ENCODE measurements at regions not wholly inside any gene's neighbourhood (a gene's known extent, or its start where the extent isn't known, plus 50 kb on each side); places are given as distances from the start of the nearest gene placed in this dataset.
"Not testable (repeated sequence)": the region's sequence is repeated elsewhere in the genome, so short reads cannot be mapped to it uniquely, and the experiment has no call there.

DNA sequence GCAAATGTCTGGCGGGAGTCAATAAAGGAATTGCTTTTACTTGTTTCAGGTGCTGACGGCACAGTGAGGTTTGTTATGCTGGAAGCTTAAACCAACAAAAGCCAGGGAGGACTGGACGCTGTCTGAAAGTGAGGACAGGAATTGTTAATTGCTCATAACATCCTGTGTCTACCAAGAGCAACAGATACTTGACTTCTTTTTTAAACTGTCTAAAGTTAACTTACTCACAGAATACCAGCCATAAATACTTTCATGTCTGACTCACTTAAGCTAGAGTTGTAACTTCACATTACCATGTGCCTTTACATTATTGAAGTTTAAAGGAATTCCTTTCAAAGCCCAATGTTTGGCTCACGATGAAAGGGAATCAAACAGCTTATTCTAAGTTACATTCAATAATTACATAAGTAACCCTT, 252.7 kb upstream of the SHH start:
- no peak for DNase-seq (ENCODE audit: low read depth)

DNA sequence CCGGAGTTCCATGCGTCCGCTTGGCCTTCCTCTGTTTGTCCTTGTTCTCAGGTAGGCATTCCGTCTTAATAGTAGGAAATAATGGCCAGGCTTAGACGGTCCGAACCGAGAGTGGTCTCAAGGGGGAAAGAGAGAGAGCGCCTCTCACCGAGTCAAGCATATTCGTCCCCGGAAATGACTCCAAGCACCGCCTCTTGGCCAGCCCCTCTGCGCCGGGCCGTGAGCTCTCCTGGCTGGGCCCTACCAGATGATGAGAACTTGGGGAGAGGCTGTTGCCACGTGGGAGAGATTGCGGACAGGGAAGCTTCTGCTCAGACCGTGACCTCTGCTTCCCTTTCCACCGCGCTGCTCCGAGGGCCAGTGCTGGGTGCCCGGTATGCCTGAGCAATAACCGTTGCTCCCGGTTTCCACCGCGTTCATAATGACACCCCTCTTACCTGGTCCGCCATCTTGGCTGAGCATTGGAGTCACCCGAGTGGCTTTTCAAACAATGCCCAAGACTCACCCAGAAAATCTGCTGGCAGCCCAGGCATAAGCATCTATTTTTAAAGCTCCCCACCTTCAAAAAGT, 251.1 kb upstream of the SHH start:
- no peak for DNase-seq (ENCODE audit: low read depth)

DNA sequence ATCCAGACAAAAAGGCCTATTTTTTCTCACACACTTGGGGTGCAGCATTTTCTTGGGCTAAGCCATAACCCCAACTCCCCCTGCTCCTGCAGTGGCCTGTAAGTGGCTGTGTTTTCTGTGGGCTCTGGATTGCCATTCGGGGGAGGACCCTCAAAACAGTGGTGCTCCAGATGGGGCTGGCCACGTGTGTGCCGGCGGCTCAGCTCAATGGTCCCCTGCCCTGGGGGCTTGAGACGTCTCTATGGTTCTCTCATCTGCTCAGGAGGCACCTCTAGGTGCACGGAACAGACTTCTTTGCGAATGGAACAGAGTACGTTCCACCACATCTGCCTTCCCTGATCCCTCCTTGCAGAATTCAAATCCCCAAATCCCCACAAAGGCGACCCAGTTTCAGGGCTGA, 250.0 kb upstream of the SHH start:
- DNase-seq (ENCODE audit: low read depth), result no peak

DNA sequence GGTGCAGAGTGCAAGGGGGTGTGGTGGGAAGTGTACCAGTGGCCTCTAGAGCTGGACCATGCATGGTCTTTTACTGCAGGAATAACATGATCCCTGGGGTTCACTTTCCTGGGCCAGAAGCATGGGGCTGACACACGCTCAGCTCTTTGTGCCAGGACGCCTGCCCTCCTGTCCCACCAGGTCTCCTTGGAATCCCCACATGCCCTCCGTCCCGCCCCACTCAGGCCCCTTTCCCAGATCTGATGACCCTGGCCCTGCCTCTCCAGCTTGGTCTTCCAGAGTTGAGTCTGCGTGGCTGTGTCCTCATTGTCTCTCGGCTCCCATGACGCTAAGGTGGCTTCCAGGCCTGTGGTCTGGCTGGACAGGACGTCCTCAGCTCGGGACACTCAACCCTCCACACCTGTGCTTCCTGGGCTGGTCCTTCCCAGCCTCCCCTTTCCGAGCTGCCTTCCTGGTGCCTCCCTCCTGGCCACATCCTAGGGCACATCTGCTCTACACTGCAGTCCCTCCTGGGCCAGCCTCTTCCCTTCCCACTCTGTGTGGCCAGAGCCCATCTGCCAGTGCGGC, 249.5 kb upstream of the SHH start:
- no peak for DNase-seq (ENCODE audit: low read depth)

DNA sequence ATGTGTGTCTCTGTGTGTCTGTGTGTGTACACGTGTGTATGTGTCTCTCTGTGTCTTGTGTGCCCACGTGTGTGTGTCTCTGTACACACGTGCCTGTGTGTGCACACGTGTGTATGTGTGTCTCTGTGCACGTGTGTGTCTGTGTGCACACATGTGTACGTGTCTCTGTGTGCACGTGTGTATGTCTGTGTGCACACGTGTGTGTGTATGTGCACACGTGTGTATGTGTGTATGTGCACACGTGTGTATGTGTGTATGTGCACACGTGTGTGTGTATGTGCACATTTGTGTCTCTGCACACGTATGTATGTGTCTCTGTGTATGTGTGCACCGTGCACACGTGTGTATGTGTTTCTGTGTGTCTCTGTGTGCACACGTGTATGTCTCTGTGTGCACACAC, 248.7 kb upstream of the SHH start:
- no peak for DNase-seq (ENCODE audit: low read depth)

DNA sequence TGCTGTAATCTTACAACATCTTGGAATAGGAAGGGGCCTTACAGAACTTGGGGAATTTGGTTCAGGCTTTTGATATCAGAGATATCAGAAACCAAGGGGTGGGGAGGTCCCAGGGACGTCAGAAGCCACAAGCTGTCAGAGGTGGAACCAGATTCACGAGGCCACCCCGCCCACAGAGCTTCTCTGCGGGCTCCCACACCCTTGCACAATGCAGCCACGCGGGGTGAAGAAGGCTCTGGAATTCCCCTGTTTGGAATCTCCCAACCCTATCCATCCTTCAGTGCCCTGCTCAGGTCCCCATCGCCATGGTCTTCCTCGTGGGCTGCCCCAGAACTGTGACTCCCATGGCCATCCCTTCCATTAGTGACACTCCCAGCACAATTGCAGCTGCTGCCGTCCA, 247.1 kb upstream of the SHH start:
- DNase-seq (ENCODE audit: low read depth), result no peak

DNA sequence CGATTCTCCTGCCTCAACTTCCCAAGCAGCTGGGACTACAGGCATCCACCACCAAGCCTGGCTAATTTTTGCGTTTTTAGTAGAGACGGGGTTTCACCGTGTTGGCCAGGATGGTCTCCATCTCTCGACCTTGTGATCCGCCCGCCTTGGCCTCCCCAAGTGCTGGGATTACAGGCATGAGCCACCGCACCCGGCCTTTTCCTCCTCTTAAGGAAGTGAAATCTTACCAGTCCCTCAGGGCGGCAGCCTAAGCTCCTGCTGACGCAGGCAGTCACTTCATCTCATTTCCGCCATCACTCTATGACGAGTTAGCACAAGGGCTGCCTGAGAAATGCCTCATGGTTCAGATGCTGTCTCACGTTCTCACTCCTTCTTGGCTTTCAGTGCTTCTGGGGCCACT, 246.0 kb upstream of the SHH start:
- no peak for DNase-seq (ENCODE audit: low read depth)

DNA sequence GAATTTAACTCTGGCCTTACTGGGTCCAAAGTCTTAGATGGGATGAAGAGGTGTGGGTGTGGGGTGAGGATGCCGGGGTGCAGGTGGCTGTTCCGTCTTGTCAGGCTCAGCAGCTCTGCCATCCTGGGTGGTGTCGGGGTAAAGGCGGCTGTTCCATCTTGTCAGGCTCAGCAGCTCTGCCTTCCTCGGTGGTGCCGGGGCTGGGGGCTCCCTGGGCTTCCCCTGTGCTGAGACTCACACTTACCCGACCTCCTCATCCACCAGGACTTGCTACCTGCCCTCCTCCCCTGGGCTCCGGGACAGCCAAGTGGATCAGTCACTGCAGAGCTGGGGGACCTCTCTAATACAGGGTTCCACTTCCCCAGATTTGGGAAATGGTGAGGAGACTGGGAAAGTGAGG, 244.3 kb upstream of the SHH start:
- no peak for DNase-seq (ENCODE audit: low read depth)

DNA sequence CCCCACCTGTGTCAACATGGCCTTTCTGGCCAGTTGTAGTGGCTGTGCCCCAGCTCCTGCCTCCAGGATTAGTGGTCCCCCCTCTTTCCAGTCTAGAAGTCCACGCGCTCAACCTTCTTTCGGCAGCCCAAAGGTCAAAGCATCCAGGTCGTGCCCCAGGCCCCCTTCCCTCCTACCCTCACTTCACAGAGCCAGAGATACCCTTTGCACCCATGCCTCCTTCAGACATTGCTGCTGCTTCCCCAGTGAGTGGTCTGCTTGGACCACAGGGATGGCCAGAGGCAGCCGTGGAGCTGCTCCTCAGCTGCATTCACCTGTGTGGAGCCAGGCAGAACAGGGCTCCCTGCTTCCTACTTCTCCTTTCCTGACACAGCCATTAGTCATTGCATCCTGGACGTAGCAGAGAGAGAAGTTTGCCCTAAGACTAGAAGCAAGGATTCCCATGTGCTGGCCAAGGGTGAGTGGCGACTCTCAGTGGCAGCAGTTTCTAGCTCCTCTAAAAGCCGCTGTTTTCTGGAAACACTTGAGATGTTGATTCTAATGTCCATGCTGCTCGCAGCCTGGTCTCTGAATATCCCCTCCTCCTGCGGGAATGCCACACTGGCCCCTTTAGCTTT, 243.1 kb upstream of the SHH start:
- no peak for DNase-seq (ENCODE audit: low read depth)

DNA sequence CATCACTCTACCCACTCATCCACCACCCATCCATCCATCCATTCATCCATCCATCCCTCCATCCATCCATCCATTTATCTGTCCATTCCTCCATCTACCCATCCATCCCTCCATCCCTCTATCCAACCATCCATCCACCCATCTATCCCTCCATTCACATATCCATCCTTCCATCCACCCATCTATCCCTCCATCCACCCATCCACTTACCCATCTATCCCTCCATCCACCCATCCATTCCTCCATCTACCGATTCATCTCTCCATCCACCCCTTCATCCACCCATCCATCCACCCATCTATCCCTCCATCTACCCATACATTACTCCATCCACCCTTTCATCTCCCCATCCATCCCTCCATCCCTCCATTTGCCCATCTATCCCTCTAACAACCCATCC, 239.6 kb upstream of the SHH start:
- DNase-seq (ENCODE audit: low read depth), result no peak

DNA sequence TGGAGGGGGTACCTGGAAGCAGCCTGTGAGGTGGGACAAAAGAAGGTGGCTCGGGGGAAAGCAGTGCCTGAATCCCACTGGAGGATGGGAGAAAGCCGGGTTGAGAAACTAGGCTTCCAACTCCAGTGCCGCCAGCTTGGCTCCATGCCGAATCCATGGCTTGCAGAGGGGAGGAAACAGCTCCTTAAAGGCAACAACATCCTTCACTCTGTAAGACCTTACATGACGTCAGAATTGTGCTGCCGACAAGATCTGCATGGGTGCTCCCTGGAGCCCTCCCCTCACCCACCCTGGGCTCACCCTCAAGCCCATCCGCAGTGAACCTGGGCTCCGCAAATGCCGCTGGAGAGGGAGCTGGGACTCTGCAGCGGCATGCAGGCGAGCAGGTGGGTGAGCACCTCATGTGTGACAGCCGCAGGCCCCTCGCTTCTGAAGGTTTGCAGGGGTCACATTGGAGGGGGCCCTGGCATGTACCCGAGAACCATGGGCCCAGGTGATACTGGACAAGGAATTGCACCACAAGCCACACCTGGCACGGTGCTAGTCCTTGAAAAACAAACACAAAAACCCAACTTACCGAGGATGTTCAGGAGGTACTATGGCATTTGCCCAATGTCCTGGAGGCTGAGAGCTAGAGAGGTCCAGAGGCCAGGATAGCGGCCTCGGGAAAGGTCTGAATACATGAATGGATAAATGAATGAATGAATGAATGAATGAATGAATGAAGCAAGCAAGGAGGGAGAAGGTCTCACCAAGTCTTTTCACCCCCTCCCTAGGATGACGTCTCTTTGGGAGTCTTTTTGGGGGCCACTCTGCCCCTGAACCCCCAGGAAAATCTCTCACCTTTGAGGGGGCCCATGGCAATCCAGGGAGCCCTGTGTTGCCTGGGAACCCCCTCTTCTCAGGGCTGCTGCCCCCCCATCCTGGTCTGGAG, 238.6 kb upstream of the SHH start:
- no peak for DNase-seq (ENCODE audit: low read depth)

DNA sequence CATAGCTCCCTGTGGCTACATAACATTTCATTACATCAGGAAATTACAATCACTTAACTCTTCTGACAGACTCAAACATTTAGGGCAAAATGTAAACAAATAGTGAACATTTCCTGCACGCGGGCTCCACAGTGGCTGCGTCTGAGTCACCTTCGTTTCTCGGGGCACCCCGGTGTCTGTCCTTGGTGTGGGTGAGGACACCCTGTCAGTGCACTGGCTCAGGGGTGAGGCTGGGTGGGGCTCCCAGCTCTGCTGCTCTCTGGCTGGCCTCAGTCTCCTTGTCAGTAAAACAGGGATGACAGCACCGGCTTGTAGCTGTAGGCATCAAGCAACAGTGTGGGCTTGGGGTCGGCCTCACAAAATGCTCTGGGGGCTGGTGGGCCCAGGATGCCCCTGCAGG, 237.1 kb upstream of the SHH start:
- DNase-seq (ENCODE audit: low read depth), result no peak

DNA sequence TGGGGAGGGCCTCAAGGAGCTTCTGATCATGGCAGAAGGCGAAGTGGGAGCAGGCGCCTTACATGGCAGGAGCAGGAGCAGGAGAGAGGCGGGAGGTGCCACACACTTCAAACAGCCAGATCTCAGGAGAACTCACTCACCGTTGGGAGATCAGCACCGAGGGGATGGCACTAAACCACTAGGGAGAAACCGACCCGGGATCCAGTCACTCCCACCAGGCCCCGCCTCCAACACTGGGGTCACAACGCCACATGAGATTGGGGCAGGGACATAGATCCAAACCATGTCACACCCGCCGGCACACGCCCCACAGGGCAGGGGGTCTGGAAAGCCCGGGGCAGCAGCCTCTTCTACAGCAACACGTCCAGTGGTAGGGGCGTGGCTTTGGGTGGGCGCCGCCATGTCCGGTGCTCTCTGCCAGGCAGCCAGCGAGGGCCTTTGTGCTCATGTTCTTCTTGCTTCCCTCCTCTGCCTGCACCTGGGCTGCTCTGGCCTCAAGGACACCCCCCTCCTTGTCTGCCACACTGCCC, 233.8 kb upstream of the SHH start:
- DNase-seq (ENCODE audit: low read depth), result no peak

DNA sequence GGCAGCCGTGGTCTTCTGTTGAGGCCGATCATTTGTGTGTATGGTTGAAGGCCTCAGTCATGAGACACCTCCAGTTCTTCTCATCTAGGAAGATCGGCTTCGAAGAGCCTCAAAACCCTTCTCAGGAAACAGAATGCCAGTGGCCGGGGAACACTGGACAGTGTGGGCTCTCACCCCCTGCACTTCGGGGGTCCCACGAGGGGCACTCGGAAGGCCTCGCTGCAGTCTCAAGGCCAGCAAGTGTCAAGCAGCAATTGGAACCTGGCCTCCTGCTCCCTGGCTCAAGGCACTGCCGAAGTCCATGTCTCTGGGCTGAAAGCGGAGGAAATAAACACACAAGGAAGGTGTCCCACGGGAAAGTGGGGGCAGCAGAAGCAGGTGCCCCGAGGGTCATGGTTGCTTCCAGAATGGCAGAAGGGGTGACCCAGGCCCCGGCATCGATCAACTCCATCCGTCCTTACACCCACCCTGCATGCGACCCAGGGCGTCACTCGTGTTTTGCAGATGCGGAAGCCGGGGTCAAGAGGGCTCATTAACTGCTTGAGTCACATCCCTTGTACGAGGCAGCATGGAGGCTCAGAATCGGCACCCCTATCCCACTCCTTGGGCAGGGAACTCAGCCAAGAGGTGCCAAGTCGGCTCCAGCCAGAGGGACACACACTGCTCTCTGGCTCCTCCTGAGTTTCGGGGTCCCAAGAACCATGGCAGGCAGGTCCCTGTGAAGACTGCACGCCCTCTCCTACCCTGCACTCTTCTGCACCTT, 231.3 kb upstream of the SHH start:
- no peak for DNase-seq (ENCODE audit: low read depth)

DNA sequence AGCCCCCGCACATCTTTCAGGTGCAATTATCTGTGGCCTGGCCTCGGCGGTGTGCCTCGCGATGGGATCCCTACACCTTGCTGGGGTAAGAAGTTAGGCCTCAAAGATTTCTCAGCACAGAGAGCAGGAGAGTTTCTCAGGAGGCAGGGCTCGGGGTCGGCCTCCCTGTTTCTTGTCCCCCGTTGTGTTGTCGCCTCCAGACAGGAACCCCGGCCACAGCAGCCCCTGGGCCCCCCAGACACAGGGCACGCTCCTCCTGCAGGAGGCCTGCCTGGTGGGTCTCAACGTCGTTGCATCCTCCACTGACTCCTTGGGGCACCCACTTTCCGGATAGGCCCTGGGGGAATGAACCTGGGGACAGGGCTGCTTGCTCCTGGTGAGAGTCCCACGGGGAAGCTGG, 229.1 kb upstream of the SHH start:
- no peak for DNase-seq (ENCODE audit: low read depth)

DNA sequence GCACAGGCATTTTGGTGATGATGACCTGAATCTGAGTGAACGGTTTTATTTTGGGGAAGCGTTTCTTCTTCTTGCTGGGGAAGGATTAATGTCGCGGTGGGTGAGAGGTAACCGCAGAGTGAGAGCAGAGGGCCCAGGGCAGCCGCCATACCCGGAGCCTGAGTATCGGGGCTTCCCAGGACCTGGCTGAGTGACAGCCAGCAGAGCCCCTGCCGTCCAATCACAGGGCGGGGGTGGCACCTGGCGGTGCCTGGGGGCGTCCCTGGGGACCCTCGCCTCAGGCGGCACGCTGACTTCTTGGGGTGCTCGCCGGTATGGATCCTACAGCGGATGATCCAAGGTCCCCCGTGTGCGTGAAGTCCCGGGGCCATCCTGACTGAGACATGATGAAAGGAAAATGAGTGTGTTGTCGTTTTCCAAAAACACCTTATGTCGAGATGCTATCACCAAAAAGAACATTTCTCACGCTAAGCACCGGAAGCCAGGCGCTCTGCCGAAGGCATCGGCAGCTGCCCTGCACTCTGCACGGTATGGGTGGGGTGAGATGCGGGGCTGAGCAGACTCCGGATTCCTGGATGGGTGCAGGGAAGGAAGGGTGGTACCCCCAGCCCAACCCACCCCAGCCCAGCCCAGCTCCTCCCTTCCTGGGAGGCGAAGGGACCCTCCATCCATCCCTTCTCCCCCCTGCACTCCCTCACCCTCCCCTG, 227.9 kb upstream of the SHH start:
- DNase-seq (ENCODE audit: low read depth), result no peak

DNA sequence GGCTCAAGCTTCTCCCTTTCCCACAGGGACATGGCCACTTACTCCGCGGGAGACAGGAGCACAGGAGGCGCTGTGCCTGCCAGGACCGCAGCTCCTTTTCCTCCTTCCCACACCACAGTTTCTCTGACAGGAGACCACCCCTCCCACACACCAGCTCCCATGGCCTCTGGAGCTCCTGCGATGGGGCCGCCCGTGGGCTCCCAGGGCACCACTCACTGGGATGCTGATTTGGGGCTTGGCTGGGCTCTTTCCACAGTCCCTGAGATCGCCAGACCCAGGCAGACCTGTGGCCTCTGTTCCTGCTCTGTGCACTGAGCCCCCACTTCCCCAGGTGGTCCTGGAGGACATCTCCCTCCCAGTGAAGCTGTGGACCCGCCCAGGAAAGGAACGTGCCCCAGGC, 226.9 kb upstream of the SHH start:
- no peak for DNase-seq (ENCODE audit: low read depth)

DNA sequence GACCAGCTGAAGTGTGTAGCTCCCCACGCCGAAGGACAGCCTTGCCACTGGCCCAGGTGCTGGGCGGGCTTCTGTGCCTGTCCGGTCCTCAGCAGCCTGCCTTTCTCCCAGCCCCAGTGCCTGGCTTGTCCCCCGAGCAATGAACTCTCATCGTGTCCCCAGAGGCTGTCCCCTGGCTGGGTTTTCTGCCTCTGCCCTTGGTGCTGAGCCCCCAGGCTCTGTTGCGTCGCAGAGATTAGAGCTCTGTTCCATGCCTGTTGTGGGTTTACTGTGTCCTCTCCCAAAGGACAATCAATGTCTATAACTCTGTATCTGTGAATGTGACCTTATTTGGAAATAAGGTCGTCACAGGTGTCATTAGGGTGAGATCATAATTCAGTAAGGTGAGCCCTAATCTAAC, 226.1 kb upstream of the SHH start:
- no peak for DNase-seq (ENCODE audit: low read depth)

DNA sequence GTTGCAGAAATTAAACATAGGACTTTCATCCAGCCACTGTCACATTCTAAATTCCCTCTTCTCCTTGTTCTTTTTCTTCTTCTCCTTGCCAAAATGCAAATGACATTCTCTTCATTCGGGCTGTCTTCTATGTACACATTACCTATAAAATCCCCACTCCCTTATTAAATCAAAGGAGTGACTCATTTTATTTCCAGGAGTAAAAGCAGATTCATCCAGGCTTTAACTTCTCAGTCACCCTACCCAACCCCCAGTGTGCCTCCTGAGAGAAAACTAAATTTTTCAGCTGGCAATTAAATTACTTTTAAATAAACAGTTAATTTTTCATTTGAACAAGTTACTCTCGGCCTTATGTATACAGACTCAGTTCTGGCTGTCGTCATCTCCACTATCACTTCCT, 223.9 kb upstream of the SHH start:
- DNase-seq (ENCODE audit: low read depth), result no peak

DNA sequence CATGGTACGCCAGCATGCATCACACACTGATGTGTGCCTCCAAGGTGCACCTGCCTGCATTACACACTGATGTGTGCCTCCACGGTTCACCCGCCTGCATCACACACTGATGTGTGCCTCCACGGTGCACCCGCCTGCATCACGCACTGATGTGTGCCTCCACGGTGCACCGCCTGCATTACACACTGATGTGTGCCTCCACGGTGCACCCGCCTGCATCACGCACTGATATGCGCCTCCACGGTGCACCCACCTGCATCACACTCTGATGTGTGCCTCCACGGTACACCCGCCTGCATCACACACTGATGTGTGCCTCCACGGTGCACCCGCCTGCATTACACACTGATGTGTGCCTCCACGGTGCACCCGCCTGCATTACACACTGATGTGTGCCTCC, 223.1 kb upstream of the SHH start:
- not testable (repeated sequence) for DNase-seq (ENCODE audit: low read depth)

DNA sequence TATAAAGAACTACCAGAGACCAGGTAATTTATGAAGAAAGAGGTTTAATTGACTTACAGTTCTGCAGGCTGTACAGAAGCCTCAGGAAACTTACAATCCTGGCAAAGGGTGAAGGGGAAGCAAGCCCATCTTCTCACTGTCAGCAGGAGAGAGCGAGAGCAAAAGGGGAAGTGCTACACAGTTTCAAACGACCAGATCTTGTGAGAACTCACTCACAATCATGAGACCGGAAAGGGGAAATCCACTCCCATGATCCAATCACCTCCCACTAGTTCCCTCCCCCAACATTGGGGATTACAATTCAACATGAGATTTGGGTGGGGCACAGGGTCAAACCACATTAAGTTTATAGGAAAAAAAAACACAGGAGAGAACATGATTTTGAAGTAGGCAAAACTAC, 222.1 kb upstream of the SHH start:
- no peak for DNase-seq (ENCODE audit: low read depth)
